ENCODE measurements at regions not wholly inside any gene's neighbourhood (a gene's known extent, or its start where the extent isn't known, plus 50 kb on each side); places are given as distances from the start of the nearest gene placed in this dataset.

DNA sequence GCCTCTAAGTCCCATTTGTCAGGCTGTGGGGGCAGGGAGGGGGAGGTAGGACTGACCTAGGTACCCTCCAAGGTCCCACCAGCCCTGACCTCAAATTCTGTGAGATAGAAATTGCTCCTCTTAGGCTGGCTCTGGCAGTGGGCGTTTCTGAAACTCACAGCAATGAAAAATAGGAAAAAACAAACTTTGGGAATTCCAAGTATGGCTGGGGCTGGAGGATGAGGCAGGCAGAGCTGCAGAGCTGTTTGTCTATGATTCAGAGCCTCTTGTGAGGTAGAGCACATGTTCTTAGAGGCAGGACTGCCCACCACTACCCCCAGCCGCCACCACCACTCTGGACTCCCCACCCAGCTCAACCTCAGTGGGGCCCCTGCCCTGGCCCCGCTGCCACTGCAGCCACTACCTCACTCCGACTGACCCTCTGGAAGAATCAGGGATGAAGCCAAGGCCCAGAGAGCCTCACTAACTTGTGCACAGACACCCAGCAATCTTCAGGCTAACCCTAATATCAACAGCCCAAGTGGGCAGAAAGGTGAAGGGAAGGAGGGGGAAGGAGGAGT is 98.2 kb downstream of the PJA1 start:
- TF ChIP-seq, protein P1, sequence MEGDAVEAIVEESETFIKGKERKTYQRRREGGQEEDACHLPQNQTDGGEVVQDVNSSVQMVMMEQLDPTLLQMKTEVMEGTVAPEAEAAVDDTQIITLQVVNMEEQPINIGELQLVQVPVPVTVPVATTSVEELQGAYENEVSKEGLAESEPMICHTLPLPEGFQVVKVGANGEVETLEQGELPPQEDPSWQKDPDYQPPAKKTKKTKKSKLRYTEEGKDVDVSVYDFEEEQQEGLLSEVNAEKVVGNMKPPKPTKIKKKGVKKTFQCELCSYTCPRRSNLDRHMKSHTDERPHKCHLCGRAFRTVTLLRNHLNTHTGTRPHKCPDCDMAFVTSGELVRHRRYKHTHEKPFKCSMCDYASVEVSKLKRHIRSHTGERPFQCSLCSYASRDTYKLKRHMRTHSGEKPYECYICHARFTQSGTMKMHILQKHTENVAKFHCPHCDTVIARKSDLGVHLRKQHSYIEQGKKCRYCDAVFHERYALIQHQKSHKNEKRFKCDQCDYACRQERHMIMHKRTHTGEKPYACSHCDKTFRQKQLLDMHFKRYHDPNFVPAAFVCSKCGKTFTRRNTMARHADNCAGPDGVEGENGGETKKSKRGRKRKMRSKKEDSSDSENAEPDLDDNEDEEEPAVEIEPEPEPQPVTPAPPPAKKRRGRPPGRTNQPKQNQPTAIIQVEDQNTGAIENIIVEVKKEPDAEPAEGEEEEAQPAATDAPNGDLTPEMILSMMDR (IDR thresholded peaks at IDR 0.05), result no peak
- TF ChIP-seq POLR2A (IDR thresholded peaks at IDR 0.05), result no peak
